GM12875 (cell line): ENCODE measurements at regions not wholly inside any gene's neighbourhood (a gene's known extent, or its start where the extent isn't known, plus 50 kb on each side); places are given as distances from the start of the nearest gene placed in this dataset.

Experiments
- H3K4me3 ChIP-seq: one replicate; pipeline ENCODE4 v1.5.1; 2011; ENCODE audit warnings: low read depth, low read length, control low read depth
- TF ChIP-seq, protein P1 (sequence below): IDR thresholded peaks from 2 replicates; pipeline ENCODE4 v1.5.1; 2011; ENCODE audit warnings: low read depth, mild to moderate bottlenecking, control low read depth, inconsistent platforms, low read length, moderate library complexity, borderline replicate concordance; ENCODE audit not compliant: insufficient read depth

DNA sequence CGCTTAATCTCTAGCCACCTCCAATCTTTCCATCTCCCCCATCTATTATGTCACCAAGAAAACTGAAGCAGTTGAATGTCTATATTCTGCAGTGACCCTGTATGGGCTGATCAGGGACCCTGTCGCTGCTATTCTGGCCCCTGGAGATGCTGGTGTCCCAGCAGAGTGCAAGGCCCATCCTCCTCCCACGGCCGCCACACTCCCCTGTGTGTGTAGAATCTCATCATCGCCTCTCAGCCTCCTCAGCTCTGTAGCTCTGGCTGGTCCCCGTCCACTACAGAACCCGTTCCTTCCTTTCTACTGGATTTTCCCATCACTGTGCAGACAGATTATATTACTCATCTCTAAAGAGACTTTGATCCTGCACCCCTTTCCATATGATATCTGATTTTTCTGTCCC lies 235.8 kb upstream of the PFKP start:
- TF ChIP-seq, protein P1, sequence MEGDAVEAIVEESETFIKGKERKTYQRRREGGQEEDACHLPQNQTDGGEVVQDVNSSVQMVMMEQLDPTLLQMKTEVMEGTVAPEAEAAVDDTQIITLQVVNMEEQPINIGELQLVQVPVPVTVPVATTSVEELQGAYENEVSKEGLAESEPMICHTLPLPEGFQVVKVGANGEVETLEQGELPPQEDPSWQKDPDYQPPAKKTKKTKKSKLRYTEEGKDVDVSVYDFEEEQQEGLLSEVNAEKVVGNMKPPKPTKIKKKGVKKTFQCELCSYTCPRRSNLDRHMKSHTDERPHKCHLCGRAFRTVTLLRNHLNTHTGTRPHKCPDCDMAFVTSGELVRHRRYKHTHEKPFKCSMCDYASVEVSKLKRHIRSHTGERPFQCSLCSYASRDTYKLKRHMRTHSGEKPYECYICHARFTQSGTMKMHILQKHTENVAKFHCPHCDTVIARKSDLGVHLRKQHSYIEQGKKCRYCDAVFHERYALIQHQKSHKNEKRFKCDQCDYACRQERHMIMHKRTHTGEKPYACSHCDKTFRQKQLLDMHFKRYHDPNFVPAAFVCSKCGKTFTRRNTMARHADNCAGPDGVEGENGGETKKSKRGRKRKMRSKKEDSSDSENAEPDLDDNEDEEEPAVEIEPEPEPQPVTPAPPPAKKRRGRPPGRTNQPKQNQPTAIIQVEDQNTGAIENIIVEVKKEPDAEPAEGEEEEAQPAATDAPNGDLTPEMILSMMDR: no peak
- H3K4me3 ChIP-seq: no peak overlapping the region

DNA sequence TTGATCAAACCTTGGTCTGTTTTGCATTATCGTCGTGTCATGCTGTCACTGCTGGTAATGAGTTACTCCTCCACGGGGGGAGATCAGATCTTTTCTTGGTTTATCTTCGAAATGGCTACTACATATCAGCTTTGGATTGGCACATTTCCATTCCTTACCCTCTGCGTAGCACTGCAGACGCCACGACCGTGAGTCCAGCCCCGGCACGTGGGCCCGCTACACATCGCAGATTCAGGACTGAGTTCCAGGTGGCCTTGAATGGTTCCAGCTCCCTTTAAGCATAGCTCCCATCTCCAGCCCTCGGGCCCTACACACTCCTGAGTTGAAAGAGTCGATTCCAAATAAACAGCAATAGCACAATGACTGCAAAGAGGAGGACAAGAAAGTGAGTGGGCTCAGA lies 238.6 kb upstream of the PFKP start:
- TF ChIP-seq, protein P1: no peak
- H3K4me3 ChIP-seq: no peak overlapping the region

DNA sequence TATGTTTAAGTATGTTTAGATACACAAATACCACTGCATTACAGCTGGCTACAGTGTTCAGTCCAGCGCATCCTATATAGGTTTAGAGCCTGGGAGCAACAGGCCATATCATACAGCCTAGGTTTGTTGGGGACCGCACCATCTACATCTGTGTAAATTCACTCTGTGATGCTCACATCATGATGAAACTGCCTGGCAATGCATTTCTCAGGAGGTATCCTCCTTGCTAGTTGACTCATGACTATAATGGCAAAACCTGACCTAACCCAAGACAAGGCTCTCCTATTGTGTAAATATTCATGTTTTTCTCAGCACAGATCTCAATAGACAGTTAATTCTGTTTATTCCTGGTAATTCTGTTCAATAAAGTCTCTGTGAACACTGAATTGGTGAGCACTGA lies 240.7 kb upstream of the PFKP start:
- no peak overlapping the region for H3K4me3 ChIP-seq
- TF ChIP-seq, protein P1: no peak

DNA sequence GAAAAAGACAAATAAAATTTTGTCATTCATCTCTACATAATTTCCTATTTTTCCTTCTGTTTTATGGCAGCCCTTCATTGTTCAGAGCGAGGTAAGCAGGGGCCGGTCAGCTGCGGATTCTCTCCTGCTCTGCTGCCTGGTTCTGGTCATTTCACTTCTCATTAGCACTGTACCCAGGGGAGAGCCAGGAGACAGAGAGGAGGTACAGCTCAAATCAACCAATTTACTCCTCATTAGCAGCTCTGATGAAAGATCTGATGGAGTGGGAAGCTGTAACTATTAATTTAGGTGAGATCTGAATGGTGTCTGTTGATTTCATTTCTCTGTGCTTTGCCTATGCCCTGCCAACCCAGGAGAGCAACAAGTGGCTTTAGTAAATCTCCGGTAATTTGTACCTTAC lies 241.5 kb upstream of the PFKP start:
- H3K4me3 ChIP-seq: no peak overlapping the region
- TF ChIP-seq, protein P1: no peak

DNA sequence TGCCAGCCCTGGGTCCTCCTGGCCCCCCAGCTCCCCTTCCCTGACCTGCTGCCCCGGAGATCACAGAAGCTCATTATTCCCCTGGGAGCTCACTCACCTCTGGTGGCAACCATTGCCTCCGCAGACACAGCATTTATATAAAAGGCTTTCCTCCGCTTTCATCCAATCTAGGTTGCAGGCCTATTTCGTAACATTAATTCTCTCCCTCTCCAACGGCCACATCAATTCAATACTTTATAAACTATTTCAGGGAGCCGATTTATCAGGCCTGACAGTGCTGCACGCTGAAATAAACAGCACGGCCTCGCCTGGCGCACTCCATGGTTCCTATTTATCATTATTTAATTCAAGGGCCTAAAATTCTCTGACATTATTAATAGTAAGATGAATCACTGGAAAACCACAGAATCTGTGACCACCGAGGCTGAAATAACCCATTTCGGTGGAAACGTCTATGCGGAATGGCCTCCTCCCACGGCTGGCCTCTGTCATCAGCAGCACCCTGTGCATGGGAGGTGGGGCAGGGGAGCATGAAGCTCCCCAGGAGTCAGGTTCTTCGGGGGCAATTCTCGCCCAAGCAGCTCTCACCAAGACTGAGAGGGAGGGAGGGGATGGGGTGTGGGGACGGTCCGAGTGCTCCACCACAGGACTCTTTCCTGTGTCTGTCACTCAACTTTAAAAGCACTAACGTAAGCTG lies 249.3 kb upstream of the PFKP start:
- no peak overlapping the region for H3K4me3 ChIP-seq
- TF ChIP-seq, protein P1: no peak

DNA sequence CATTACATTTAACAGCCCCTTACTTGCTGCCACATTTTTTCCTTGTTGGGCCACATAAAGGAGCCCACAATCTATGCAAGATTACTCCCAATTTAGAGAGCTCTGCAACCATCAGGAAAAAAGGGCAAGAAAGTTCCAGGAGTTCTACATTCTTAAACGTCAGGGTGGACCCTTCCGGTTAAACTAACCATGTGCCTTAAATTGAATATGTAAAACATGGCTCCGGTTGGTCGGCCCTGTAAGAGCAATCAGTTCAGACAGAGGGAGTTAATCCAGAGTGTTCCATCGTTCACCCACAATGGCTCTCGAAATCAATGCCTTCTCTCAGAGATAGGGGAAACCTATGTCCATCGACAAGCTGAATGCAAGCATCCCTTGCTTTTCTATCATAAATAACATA lies 253.7 kb upstream of the PFKP start:
- TF ChIP-seq, protein P1: no peak
- no peak overlapping the region for H3K4me3 ChIP-seq

DNA sequence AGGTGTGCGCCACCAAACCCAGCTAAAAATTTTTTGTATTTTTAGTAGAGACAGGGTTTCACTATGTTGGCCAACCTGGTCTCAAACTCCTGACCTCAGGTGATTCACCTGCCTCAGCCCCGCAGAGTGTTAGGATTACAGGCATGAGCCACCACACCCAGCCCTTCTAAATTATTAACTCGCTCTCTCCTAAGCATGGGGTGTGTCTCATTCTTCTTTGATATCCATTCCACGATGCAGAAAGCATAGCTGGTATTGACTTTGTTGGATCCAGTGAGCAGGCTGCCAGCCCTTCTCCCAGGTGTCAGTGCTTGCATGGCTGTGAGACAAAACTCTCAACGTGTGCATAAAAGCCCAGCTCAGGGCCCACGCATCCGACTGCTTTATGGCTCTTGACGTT lies 254.1 kb upstream of the PFKP start:
- H3K4me3 ChIP-seq: no peak overlapping the region
- TF ChIP-seq, protein P1: no peak
